ENCODE measurements at regions not wholly inside any gene's neighbourhood (a gene's known extent, or its start where the extent isn't known, plus 50 kb on each side); places are given as distances from the start of the nearest gene placed in this dataset.
A peak's percentile ranks its signal among the peaks of the same experiment; 100 is the strongest.
"Not testable (repeated sequence)": the region's sequence is repeated elsewhere in the genome, so short reads cannot be mapped to it uniquely, and the experiment has no call there.

DNA sequence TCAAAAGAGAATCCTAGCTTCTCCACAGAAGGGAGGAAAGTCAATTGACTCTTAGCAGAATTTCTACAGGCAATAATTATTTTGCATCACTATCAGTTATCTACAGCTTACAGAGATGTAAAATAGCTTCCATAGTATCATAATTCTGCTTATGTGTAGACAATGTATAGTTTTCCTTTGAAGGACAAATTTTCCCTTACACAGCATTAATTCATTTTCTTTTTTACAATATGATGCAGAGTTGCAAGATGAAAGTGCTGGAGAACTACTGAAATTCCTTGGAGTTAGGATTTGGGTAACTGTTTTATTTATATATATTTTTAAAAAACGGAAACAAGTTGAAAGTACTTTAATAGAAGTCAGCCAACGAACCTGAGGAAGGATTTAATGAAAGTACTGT lies 111.0 kb upstream of the CPHXL start:
- no peak for DNase-seq

DNA sequence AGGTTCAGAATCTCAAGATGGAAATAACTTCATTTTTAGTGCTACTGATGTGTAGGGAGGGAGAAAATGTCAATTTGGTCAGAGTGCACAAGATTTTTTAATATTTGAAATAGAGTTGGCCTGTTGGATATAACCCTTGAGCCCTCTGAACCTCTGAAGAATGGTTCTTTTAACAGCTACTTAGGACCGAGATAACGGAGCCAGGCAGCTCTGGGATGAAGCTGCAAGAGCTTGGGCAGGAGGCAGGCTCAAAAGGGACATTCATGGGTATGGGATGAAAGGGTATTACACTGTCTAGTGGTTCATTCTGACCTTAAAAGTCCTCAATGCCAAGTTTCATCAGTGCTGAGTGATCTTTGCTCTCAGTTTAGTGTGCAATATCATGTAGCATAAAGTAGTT lies 111.4 kb upstream of the CPHXL start:
- no peak for DNase-seq

DNA sequence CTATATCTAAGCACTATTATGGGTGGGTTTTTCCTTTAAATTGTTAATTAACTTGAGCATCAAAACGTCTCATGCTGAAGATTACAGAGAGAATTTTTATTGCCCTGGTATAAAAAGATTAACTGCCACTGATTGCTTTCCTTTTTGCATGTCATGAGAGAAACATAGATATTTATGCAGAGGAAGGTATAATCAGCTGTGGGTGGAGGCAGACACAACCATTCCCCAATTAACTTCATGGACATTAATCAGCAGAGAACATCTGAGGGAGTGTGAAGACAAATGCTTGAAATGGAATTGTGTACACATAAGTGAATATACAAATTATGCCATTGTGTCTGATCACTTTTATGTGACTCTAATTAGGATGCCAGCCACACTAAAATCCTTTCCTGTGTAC lies 115.2 kb upstream of the CPHXL start:
- no peak for DNase-seq

DNA sequence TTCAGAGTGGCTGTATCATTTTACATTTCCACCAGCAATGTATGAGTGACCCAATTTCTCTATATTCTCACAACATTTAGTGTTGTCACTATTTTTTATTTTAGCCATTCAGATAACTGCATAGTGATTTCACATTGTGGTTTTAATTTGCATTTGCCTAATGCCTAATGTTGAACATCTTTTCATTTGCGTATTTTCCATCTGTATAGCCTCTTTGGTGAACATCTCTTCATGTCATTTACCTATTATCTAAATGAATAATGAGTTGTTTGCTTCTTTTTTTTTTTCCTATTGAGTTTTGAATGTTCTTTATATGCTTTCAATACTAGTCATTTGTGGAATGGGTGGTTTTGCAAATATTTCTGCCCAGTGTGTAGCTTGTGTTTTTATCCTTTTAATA lies 120.9 kb upstream of the CPHXL start:
- no peak for DNase-seq

DNA sequence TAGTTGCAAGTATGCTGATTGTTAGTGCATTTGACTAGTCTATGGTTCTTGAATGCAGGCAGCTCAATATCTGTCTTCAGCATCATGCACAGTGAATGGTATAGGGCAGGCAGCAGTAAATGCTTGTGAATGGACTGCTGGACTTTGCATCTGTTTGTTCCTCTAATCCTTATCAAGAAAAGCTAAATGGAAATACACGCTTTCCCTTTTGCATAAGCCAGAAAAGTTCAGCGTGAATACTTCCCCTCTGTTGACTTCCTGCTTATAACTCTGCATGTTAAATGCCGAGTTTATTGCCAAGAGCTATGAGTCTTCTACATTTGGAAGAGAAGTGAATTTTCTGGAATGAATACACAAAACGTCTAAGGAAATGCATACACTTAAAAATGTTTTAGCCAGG lies 127.9 kb upstream of the CPHXL start:
- no peak for DNase-seq

DNA sequence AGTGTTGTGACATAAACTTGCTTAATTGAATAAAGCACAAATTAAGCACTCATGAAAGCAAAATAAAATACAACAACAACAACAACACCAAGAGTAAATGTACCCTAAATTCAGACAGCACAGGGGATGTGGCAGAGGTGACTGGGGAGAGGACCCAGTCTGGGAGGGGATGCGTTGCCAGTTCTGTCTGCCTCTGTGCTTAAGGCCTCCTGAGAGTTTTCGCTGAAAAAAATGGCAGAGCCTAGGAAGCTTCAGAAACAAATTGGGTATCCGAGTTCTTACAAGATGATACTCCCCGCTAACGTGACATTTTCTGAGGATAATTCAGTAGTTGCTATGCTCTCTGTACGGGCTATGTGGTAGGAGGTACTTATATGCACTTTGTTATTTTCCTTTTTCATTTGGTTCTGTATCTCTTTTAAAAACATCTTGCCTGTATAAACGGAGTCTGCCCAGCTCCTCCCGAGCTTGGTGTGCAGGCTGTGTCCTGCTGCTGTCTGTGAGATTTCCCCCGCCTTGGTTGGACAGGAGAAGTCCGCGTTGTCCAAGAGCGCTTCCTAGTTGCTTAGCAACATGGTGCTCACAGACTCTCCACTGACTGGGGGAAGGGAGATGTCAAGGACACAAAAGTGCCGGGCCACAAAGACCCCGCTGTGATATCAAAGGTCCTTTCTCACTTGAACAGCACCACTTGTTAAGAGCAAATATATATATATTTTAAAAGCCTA lies 134.2 kb upstream of the CPHXL start:
- DNase-seq, result peak in 52 of 56 donors; percentile 13 to 84 (median 54)

DNA sequence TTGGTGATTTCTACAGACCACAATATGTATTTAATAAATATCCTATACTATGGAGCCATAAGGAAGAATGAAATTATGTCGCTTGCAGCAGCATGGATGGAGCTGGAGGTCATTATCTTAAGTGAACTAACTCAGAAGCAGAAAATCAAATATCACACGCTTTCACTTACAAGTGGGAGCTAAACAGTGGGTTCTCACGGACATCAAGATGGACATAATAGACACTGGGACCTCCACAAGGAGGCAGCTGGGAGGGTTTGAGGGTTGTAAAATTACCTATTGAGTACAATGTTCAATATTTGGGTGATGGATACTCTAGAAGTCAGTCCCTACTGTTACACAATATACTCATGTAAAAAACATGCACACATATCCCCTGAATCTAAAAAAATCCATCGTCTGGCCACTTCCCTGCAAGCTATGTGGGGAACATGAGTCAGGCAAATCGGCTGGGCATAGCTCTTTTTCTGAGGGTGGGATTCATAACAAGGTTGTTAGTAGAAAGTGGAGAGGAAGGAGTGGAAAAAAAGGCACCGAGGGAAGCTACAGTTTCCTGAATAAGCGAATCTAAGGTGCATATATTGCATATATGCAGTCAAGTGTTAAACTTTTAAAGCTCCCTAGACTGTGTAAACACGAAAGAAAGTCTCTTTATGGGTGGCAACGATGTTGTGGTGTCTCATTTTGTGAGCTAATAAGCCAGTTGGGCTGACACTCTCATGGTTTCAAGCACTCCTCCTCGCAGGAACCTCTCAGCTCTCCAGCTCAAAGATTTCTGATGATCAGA lies 135.2 kb upstream of the CPHXL start:
- no peak for DNase-seq

DNA sequence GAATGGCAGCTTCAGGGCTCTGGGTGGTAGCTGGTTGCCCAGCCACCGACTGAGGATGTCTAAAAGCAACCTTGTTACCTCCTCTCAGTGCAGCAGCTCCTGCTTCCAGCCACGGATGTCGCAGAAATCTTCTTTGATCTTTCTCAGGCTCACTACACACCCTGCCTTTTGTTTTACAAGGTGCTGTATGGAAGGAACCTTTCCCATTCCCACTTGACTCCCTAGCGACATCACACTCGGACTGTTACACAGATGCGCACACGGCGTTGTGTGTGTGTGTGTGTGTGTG lies 135.8 kb upstream of the CPHXL start:
- peak in 1 of 56 donors; percentile 4 for DNase-seq

DNA sequence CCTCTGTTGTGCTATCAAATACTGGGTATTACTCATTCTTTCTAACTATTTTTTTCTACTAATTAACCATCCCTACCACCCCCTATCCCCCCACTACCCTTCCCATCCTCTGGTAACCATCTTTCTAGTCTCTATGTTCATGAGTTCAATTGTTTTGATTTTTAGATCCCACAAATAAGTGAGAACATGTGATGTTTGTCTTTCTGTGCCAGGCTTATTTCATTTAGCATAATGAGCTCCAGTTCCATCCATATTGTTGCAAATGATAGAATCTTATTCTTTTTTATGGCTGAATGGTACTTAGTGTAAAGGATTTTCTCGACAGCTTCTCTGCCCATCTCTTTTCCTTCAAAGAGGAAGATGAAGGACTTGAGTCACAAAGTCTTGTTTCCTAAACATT lies 138.0 kb upstream of the CPHXL start:
- no peak for DNase-seq

DNA sequence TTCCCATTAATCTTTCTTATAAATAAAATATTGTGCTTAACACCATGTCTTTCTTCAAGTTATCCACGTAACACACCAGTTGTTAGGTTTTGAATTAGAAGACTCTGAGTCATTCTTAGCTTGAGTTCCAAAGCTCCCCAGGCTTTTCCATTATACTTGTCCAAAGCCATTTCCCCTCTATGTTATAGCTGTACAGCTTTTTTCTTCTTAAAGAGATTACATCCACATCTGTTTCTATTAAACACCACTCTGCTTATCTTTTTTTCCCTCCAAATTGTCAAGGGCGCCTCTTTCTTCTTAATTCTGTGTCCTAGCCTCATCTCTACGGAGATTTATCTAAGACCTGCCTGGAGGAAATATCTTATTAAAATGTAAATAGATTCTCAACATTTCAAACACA lies 139.4 kb upstream of the CPHXL start:
- no peak for DNase-seq

DNA sequence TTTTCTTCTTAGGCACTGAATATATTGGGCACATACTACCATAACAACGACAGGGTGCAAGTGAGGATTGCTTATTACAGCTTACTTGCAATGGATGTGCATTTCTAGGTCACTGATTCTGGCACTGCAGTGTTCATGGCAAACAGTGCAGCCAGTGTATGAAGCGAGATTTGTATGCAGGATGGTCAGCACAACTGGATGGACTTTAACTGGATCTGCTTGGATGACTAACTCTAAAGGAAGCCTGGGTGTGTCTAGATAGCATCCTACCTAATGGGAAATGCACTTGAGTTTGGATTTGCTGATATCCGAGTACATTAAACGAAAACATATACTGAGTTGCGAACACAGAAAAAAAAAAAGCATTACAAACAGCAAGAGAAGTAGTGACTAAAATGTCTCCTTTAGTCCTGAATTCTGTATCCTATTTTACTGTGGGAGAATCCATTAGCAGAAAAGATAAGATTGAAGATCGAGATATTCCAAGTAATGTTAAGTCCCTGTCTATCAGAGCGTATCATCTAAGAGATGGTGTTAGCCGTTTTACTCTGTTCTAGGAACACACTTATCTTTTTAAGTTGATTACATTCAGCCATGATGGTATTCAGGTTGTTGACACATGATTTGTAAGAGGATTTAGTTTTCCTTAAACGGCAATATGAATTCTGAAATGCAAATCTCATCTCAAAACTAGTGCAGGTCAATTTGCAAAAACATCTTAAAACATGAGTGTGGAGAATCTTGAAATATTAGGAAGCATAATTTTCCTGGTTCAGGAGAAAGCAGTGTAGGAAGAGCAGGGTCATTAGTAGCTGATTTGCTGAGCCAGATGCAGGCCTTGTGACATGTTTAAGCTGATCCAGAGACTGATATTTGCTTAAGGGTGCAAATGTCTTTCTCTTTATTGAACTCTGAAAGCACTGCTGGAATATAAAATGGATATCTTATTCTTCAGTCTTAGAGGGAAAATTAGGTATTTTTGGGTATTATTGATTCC lies 142.6 kb upstream of the CPHXL start:
- DNase-seq, result peak in 10 of 56 donors; percentile 4 to 62 (median 16)

DNA sequence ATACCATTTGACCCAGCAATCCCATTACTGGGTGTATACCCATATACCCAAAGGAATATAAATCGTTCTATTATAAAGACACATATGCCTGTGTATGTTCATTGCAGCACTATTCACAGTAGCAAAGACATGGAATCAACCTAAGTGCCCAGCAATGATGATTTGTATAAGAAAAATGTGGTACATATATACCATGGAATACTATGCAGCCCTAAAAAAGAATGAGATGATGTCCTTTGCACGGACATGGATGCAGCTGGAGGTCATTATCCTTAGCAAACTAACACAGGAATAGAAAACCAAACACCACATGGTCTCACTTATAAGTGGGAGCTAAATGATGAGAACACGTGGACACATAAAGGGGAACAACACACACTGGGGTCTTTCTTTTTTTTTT lies 155.0 kb upstream of the CPHXL start:
- not testable (repeated sequence) for DNase-seq

DNA sequence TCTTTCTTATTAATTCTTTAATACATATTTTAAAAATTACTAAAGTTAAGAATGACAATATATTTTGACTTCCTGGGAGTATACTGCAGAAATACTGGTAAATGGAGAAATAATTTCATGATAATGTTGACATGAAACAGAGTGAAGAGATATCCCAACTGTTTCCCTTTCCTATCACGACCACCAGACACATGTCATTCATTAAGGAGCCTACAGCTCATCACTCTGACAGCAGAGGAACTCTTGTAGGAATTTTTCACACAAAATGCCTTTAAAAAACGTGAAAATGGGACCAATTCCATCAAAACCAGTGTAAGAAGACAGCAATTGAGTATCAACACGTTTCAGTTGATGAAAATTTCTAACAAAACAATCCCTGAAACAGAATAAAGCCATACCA lies 172.9 kb upstream of the CPHXL start:
- no peak for DNase-seq

DNA sequence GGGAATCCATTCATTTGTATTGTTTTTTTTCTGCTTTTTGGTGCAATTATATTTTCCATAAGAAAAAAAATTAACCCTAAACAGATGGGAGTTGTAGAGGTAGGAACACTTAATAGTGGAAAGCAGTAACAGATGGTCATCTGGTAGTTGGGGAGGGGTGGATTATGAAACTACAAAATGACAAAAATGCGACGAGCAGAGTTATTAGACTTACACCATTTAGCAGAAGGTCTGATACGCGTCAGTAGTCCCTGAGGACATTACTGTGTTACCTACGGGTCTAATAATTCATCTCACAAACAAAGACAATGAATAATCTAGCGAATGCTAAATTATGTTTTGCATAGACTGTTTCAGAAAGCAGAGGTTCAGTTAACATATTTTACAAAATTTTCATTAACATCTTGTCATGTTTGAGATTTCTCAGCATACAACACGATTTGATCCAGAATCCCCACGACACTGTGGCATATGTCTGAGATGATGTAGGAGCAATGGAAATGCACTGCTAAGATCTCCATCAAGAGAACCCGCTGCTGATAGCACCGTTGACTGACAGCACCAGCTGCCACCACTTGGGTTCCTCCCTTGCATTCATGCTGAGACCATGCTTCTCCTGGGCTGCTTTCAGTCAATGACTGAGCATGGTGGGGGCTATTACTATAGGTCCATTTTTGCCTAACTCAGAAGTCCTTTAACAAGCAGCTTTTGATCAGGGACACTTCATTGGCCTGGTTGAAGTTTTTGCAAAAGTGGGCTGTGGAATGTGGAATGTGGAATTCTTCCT lies 182.2 kb upstream of the CPHXL start:
- DNase-seq, result peak in 2 of 56 donors; percentile 0 to 11

DNA sequence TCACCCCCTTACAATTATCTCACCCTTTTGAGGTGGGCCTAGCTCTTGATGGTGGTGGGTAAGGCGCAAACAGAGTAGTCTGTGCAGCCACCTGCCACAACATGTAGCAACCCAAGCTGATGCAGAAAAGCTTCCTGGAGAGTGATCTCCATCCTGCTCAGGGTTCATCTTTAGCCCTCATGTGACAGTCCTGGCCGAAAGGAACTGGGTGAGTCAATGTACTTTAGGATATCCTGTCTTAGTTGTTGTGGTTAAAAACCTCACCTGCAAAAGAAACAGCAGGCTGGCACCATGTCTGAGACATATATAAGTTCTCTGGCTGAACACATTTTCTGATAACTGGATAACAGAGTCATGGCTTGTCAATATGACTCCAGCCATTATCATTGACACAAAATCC lies 183.5 kb upstream of the CPHXL start:
- DNase-seq, result no peak

DNA sequence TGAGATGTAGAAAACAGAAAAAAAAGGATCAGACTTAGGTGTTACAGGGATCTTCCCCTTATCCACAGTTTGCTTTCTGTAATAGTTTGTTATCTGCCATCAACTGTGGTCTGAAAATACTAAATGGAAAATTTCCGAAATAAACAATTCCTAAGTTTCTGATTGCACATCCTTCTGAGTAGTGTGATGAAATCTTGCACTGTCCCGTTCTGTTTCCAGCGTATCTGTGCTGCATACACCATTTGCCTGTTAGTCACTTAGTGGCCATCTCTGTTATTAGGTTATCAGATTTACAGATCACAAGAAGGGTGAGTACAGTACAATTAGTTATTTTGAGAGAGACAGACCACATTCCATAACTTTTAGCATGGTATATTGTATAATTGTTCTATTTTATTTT lies 185.6 kb upstream of the CPHXL start:
- DNase-seq, result no peak

DNA sequence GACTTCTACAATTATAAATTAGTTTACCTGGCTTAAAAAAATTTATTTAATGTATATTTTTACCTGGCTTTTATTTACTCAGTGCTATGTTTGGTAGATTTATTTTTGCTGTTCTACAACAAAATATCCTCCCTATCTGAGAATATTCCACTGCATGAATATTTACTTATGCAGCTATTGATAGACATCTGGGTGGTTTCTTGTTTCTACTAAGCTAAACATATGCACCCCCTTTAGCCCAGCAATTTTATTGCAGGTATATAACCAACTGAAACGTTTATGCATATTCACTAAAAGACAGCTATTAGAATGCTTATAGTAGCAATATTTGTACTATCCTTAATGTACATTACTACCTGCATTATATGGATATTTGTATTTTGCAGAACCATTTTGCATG lies 187.7 kb upstream of the CPHXL start:
- DNase-seq, result no peak

DNA sequence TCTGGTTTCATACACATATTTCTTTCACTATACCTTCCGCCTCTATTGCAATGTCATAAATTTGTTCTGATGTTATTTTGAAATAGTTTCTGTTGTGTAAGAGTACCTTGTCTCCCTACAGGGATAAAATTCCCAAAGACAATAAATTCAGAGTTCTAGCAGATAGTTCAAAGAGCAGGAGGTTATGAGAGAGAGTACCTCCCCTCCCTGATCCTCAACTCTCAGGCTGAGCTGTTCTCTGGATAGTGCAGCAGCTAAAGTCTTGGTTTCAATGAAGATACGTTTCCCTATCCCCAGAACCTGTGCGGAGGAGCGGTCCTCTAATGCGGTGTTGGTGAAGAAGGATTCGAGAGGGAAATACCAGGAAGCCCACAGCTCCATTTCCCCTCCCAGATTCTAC lies 190.2 kb upstream of the CPHXL start:
- no peak for DNase-seq

DNA sequence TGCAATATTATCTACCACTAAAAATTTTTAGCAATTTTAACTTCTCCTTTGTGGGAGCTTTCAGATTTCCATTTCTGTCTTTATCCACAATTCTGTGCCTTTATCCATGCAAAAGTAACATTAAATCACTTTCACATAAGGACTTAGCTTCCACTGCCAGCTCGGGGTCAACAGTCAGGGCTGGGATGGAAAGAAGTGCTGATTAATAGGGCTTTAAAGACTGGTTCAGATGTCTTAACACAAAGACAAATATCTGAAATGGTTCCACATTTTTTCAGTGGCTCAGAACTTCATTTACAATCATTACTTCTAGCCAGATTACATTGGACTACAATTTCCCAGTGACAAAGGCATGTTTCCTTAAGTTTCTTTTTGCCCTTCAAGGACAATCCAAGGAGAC lies 191.8 kb upstream of the CPHXL start:
- no peak for DNase-seq

DNA sequence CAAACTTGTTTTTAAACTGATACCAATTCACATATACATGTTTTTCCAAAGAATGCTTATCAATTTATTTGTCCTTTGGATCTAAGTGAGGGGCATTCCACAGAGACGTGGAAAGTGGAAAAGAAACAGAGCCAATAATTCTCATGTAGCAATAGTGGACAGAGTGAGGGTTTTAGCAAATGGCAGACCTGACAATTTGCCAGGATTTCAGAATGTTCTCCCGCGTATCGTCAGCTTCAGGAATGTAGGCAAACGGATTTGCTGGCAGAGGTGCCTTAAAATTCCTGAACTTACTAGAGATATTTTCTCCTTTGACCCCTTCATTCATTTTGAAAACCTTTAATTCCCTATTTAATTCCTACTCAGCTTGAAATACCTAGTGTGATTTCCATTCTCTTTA lies 193.4 kb upstream of the CPHXL start:
- DNase-seq, result no peak

DNA sequence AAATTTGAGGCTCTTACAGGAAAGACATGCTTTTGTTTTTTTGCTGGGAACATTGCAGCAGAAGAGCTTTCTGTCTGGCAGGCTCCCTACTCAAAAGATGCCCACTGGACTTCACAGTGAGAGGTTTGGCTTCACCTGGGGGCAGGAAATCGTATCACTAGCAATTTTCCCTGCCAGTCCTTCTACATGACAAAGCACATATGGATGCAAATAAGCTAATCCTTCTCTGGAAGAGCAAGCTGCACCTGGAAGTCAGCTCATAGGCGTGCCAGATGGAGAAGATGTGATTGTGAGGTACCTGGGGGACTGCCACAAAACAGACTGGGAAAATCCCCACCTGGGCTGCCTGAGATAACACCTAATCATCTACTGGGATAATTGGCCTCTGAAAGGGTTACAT lies 195.0 kb upstream of the CPHXL start:
- DNase-seq, result no peak

Measured in amygdala (tissue), 56 donors.